AG09309 (cell line): ENCODE measurements at regions not wholly inside any gene's neighbourhood (a gene's known extent, or its start where the extent isn't known, plus 50 kb on each side); places are given as distances from the start of the nearest gene placed in this dataset.

Experiments used
- DNase-seq: peaks from one replicate; pipeline ENCODE4 v3.0.0-alpha.2; 2010; ENCODE audit warnings: low read depth
- H3K4me3 ChIP-seq: 2 replicates; pipeline ENCODE4 v1.5.1; 2011; ENCODE audit warnings: mild to moderate bottlenecking, low read depth, low read length, moderate library complexity; ENCODE audit not compliant: control insufficient read depth
- CTCF ChIP-seq: IDR thresholded peaks from 2 replicates; pipeline ENCODE4 v1.5.1; 2011; ENCODE audit warnings: mild to moderate bottlenecking, low read depth, low read length, inconsistent platforms; ENCODE audit not compliant: insufficient read depth, control insufficient read depth; ENCODE audit errors: missing control alignments

GRCh38 chr2:58354230-58354629, 113.1 kb upstream of the FANCL start:
- DNase-seq = no peak
- no peak overlapping the region for H3K4me3 ChIP-seq
- TF ChIP-seq CTCF = no peak

DNA sequence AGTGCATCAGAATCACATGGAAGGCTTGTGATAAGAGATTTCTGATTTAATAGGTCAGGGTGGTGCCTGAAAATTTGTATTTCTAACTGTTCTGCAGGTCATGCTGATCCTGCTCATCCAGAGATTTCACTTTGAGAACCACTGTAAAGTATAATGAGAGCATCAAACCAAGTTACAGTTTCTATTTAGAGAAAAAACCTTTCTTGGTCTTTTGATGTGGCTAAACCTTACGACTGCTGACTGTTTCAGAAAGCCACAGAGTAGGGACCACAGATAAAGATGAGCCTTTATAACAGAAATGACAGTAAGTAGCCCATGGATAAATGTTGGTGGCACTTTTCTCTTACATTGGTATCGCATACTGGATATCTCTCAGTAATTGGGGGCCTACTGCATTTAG, 109.4 kb upstream of the FANCL start:
- TF ChIP-seq CTCF = no peak
- no peak for DNase-seq
- no peak overlapping the region for H3K4me3 ChIP-seq

- DNase-seq = no peak
- TF ChIP-seq CTCF = no peak
Measured at GRCh38 chr2:58347810-58348209, 106.7 kb upstream of the FANCL start.

DNA sequence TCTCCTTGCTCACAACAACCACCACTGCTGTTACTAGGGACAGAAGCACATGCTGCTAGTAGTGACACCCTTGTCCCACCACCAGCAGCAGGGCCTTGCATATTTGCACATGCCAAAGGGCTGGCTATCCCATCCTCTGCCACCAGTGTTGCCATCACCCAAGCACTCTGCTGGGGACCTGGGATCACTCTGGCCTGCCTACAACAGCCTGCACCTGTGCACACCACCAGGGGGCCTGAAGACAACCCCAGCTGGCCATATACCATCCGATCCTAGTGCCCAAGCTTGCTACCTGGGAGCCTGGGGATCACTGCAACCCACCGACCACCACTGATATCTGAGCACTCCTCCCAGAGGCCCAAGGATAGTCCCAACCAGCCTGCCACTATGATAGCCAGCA, 99.9 kb upstream of the FANCL start:
- TF ChIP-seq CTCF = no peak
- no peak overlapping the region for H3K4me3 ChIP-seq
- no peak for DNase-seq

More at GRCh38 chr2:58347810-58348209, 106.7 kb upstream of the FANCL start:
- no peak overlapping the region for H3K4me3 ChIP-seq

DNA sequence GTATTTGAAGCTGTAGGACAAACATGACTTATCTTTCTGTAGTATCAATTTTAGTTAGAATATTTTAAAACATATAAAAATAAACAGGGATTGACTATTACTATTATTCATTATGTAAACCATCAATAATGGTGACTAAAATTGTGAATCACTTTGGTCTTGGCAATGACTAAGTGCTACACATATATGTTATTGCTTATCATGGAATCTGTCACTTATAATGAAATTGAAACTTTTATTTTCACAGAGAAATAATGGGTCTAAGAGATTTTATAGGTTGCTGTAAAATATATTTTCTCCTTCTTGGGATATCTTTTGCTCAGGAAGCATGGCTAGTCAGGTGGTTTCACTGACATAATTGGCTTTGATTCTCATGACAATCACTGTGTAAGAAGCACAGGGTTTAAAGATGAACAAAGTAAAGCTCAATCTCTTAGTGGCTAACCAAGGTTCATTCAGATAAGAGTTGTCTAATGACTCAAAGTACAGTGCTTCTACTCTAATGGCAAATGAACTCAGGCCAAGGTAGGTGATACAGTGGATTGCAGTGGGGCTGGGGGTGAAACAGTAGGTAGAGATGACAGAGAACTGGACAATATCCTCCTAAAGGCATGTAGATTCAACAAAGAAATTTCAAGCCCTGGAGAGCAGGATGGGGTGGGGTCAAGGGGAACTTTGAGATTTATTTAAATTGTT, 98.6 kb upstream of the FANCL start:
- TF ChIP-seq CTCF = no peak
- H3K4me3 ChIP-seq = no peak overlapping the region
- no peak for DNase-seq

GRCh38 chr2:58336416-58336815, 95.3 kb upstream of the FANCL start:
- TF ChIP-seq CTCF = no peak
- no peak overlapping the region for H3K4me3 ChIP-seq
- no peak for DNase-seq
